GM18909 (cell line): ENCODE measurements at regions not wholly inside any gene's neighbourhood (a gene's known extent, or its start where the extent isn't known, plus 50 kb on each side); places are given as distances from the start of the nearest gene placed in this dataset.
"Not testable (repeated sequence)": the region's sequence is repeated elsewhere in the genome, so short reads cannot be mapped to it uniquely, and the experiment has no call there.

Experiments used
- ATAC-seq: cut with Tn5 transposase; IDR thresholded peaks from one replicate; pipeline ENCODE4 v1.9.1; 2021; ENCODE audit warnings: mild to moderate bottlenecking; ENCODE audit not compliant: unreplicated experiment, poor library complexity

DNA sequence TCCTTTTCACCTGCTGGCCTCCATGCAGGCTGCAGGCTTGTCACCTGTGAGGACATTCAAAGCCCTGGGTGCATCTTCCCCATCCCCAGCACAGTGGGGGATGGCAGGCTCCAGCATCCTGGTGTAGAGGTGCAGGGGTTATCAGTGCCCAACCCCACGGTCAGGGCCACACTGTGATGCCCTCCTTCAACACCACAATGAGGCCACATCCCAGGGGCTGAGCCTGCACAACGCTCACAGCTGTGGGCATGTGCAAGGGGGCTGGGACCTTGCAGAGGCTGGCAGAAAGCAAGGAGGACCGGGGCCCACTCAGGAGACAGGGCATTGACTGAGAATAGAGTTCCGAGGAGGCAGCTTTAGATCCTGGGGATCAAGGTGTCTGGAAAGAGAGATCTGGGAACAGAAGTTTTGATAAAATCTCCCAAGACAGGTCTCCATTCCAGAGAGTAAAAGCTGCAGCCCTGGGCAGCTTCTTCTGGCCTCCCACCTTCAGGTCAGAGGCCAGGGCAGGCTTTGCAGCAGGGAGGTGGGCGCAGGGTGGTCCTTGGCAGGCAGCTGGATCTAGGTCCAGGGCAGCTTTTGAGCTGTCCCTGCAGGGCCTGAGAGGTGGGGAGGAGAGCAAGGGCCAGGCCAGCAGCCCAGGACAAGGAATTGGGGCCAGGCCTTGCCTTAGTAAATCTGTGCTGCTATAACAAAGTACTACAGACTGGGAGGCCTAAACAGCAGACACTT, 250.8 kb upstream of the B3GAT1 start:
- ATAC-seq = no peak

- no peak for ATAC-seq
These were observed 249.6 kb upstream of the B3GAT1 start for GRCh38 chr11:134661660-134662059.

- no peak for ATAC-seq
These were observed 248.4 kb upstream of the B3GAT1 start for GRCh38 chr11:134660416-134660815.

GRCh38 chr11:134659882-134660281, 247.8 kb upstream of the B3GAT1 start:
- ATAC-seq = no peak

- no peak for ATAC-seq
These were observed 246.6 kb upstream of the B3GAT1 start for GRCh38 chr11:134658481-134659225.

DNA sequence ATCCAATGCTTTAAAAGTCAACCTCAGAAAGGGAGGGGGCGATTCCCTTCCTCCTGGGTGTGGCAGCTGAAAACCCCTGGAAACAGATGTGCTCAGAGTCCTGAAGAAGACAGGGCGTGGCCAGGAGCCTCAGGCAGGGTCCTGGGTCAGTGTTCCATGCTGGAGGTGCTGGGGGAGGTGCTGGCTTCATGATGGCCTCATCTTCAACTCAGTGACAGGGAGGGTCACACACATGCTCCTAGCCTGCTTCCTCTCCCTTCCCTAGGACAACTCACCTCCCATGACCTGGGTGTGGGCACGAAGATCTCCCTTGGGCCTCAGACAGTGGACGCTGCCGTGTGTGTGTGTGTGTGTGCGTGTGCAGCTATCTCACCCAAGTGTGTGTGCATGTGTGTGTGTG, 245.6 kb upstream of the B3GAT1 start:
- ATAC-seq = no peak

- no peak for ATAC-seq
These were observed 245.0 kb upstream of the B3GAT1 start for GRCh38 chr11:134656861-134657540.

DNA sequence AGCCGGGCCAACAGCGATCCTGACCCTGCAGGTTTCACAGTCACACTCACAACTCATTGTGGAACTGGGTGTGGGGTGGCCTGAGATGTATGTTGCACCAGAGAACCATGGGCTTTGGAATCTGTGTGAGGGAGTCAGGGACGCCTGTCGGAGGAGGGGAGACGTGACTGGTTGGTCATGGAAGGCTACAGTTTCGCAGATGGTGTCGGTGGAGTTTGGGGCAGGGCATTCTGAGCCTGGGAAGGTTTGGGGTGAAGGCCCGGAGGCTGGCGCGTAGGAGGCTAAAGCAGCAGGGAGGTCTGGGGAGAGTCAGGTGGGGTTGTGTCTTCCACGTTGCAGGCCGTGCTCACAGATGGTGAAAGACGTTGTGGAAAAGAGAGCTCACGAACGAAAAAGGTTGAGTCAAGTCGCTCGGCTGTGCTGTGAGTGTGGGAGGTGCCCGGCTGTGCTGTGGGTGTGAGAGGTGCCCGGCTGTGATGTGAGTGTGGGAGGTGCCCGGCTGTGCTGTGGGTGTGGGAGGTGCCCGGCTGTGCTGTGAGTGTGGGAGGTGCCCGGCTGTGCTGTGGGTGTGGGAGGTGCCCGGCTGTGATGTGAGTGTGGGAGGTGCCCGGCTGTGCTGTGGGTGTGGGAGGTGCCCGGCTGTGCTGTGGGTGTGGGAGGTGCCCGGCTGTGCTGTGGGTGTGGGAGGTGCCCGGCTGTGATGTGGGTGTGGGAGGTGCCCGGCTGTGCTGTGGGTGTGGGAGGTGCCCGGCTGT, 244.2 kb upstream of the B3GAT1 start:
- ATAC-seq = not testable (repeated sequence)

DNA sequence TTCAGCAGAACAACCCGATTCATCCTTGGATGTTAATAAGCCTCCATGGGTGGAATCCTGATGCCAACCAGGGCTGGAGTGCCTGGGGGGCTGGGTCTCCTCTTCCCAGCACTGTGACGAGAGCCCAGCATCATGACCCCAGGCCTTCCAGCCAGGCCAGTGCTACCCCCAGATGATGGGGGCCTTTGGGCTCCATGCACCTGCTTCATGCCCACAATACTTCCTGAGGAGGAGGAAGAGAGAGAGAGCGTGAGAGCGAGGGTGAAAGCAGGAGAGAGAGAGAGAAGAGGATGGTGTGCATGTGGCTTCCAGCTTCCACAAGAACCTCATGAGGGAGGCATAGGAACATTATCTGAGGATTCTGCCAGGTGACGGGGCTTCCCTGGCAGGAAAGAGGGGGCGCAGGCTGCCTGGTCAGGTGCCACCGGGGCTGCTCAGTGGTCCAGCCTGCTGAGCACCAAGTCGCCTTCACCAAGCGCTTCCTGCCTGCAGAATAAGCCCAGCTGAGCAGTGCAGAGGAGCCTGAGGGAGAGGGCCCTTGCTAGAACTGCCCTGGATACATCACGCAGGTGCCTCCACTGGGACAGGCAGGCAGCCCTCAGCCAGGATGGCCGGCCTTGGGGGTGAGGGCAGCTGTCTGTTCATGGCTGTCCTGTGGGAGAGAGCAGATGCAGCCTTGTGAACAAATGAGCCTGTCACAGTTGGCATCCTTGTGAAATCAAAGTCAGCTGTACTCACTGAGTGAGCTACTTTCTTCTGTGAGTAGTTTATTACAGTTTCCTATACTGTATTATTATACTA, 243.3 kb upstream of the B3GAT1 start:
- no peak for ATAC-seq

DNA sequence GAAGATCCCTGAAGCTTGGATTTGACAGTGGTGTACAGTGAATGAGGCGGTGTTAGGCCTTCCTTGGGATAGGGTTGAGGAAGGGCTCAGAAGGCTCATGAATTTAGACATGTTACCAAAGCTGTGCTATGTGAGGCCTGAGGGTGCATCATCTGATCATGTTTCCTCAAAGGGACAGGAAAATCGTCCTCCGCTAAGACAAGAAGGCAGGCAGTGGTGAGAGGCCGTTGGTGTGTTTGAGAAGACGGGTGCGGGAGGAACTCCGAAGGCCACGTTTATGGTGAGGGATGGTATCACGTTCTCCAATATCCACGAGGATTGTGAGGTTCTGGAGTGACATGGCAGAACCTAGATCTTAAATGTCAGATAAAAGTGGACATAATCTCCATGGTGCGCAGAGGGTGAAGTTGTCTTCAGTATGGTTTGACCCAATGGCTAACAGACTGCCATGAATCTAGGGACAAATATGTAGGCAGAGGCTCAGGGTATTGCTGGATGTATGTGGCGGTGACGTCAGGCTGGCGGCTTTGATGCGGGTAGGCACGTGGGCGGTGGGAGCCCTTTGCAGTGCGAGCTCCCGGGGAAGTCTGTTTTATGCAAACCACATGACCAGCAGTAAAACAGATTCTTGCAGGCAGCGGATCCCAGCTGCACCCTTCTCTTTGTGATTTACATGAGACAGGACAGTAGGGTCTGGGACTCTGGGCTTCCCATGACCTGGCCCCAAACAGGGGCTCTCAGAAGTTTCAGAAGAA, 242.3 kb upstream of the B3GAT1 start:
- no peak for ATAC-seq

GRCh38 chr11:134652586-134653255, 240.7 kb upstream of the B3GAT1 start:
- ATAC-seq = no peak

GRCh38 chr11:134647066-134647743, 235.2 kb upstream of the B3GAT1 start:
- no peak for ATAC-seq

DNA sequence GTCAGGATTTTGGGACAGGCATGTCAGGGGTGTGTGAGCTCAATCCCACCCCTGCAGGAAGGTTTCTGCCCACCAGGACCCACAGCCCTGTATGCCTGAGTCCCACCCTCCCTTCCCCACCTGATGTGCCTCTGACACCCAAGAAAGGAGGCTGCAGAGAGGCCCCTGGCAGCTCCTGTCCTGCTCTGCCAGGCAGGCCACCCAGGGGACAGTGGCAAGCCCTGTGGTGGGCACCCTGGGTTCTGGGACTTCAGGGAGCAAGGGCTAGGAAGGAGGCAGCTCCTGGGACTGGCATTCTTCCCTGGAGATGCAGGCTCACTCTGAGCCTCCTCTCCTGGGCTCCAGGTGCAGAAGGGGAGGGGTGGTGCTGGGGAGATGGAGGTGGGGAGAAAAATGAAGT, 234.5 kb upstream of the B3GAT1 start:
- no peak for ATAC-seq

GRCh38 chr11:134645576-134645975, 233.5 kb upstream of the B3GAT1 start:
- ATAC-seq = no peak

DNA sequence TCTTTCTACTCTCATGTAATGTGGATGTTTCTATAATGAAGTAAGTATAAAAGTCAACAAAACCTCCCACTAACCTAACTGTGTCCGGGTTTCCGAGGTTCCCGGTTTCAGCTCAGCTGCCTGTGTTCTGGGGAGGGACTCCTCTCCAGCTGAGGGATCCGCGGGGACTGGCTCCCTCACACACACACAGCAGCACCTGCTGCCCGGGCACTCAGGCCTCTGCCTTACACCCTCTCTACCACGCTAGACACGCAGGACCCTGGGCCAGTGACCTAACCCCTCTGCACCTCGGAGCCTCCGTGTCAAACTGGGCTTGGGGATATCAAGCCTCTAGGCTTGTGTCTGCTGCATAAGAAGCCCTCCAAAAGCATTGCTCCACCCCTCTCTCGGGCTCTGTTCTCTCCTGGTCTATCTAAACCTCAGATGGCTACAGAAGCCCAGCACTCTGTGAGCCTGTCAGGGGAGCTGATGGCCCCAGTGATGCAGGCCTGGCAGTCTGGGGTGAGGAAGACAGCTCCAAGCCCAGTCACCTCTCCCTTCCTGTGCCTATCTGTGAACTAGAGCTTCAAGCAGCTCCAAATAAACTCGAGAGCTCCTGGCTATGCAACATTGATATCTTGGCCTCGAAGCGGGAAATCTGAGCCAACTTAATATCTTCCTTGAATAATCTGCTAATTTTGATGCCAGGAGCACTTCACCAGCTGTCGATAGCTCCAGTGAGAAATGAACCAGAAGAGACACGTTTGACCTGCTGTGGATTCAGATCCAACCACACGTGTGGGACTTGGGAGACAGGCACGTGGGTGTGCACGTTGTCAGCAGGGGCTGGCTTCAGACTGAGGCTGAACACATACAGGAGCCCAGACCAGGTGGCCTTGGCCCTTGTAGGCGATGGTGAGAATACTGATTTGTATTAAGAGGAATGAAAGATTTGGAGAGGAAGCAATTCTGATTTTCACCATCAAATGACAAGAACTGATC, 232.7 kb upstream of the B3GAT1 start:
- ATAC-seq = no peak

DNA sequence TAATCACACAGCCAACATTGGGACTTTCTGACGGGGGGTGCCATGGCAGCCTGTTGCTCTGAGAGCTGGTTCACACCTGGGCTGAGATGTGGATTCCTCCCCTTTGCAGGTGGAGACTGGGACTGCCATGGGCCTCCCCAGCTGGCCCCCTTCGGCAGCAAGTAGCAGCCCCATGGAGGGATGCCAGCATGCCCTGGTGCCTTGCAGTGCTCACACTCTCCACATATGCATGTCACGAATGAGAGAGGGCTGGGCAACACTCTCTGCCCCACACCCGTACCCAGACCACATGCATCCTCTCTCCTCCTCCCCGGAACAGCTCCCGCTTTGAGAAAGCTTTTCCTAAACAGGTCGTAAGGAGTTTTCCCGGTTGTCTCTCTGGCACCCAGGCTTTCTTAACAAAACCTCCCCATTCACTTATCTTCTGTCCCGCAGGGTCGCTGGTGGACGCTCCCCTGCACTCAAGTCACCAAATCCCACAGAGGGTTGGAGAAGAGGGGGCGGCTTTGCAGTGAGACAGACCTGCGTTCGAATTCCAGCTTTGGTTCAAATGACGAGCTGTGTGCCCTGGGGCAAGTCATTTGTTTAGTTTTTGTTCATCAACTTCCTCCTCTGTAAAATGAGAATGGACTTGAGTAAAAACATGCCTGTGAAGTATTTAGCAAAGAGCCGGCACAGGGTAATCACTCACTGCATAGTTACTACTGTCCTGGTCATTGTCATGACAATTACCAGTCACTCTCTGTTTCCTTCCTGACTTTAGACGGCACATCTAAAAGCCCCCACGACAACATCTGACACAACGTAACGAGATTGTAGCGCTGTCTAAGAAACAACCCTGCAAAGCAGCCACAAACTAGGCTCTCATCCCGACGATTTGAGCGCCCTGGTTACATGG, 231.3 kb upstream of the B3GAT1 start:
- no peak for ATAC-seq
